ENCODE measurements at regions not wholly inside any gene's neighbourhood (a gene's known extent, or its start where the extent isn't known, plus 50 kb on each side); places are given as distances from the start of the nearest gene placed in this dataset.

DNA sequence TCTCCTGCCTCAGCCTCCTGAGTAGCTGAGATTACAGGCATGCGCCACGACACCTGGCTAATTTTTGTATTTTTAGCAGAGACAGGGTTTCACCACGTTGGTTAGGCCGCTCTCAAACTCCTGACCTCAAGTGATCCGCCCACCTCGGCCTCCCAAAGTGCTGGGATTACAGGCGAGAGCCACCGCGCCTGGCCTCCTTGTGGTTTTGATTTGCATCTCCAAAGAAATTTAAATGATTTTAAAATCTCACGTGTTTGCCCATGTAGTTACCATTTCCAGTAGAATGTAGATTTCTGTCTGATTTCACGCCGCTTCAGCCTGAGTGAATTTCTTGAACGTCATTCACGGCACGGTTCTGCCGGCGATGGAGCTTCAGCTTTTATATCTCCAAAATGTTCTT lies 55.8 kb downstream of the IGF2 start:
- Histone ChIP-seq H2AK5ac (ENCODE audit: low read depth, low read length) (no peak overlapping the region), H3K4me3 (ENCODE audit: insufficient read depth, low read depth, low read length) (no peak overlapping the region), H2AFZ (replicated peaks; ENCODE audit: low read length, poor library complexity) (no peak overlapping the region), H3K56ac (ENCODE audit: extremely low read depth, insufficient read depth, low read length) (no peak overlapping the region), H3K4me2 (ENCODE audit: low read depth, low read length) (no peak overlapping the region), H4K91ac (ENCODE audit: insufficient read depth, low read depth, low read length) (no peak overlapping the region), H2BK20ac (ENCODE audit: low read depth, low read length) (no peak overlapping the region), H3K18ac (ENCODE audit: low read depth, low read length) (no peak overlapping the region), H3K36me3 (ENCODE audit: control insufficient read depth, insufficient read depth, low read length) (no peaks in the 10 kb centered on the region), H3K79me1 (ENCODE audit: low read depth in 1 of 2, low read length in 2 of 2) (no peaks in the 10 kb centered on the region), H4K8ac (ENCODE audit: low read depth in 2 of 2, low read length in 2 of 2) (no peak overlapping the region), H3K27ac (ENCODE audit: insufficient read depth, low read length) (no peak overlapping the region), H4K20me1 (ENCODE audit: insufficient read depth, low read length) (no peaks in the 10 kb centered on the region), H2BK15ac (ENCODE audit: low read depth, low read length) (no peak overlapping the region), H3K14ac (replicated peaks; ENCODE audit: low read depth, low read length) (no peak overlapping the region), H3K4me1 (ENCODE audit: control insufficient read depth, insufficient read depth, low read length) (no peaks in the 10 kb centered on the region), H3K27me3 (ENCODE audit: control insufficient read depth, insufficient read depth, low read length) (no peaks in the 10 kb centered on the region), H3K9me1 (ENCODE audit: insufficient read depth, low read length) (no peaks in the 10 kb centered on the region), H2BK5ac (ENCODE audit: low read depth, low read length, poor library complexity, severe bottlenecking) (no peak overlapping the region), H2AK9ac (replicated peaks; ENCODE audit: low read depth, low read length, poor library complexity) (no peak overlapping the region), H4K5ac (ENCODE audit: low read depth, low read length) (no peak overlapping the region), H2BK120ac (ENCODE audit: low read depth, low read length) (no peak overlapping the region), H3K9me3 (ENCODE audit: control insufficient read depth, insufficient read depth, low read length) (peaks cover 29% of the 10 kb centered on the region), H3K9ac (ENCODE audit: low read depth, low read length) (no peak overlapping the region), H3K23ac (ENCODE audit: low read depth, low read length) (no peak overlapping the region), H3K4ac (ENCODE audit: low read depth, low read length) (no peak overlapping the region)
- ATAC-seq (ENCODE audit: low read depth): no peak
- TF ChIP-seq, protein P1, sequence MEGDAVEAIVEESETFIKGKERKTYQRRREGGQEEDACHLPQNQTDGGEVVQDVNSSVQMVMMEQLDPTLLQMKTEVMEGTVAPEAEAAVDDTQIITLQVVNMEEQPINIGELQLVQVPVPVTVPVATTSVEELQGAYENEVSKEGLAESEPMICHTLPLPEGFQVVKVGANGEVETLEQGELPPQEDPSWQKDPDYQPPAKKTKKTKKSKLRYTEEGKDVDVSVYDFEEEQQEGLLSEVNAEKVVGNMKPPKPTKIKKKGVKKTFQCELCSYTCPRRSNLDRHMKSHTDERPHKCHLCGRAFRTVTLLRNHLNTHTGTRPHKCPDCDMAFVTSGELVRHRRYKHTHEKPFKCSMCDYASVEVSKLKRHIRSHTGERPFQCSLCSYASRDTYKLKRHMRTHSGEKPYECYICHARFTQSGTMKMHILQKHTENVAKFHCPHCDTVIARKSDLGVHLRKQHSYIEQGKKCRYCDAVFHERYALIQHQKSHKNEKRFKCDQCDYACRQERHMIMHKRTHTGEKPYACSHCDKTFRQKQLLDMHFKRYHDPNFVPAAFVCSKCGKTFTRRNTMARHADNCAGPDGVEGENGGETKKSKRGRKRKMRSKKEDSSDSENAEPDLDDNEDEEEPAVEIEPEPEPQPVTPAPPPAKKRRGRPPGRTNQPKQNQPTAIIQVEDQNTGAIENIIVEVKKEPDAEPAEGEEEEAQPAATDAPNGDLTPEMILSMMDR (conservative IDR thresholded peaks at IDR 0.05; ENCODE audit: low read depth, low read length): no peak
- TF ChIP-seq MAFK (IDR thresholded peaks at IDR 0.05; ENCODE audit: low read depth, low read length) (no peak), CHD1 (IDR thresholded peaks at IDR 0.05; ENCODE audit: low read depth, low read length) (no peak)
- BruUV-seq (replicated peaks): no TSS peak
- POLR2A ChIA-PET (ENCODE audit: unreplicated experiment): no interaction called here
- 87% methylated on average over 9 of the region's 17 CpGs; no CpG with 5 or more reads in 1 of the 2 experiments for WGBS, 2 experiments (ENCODE audit: extremely low coverage in 2 of 2, insufficient read length in 1 of 2)
- intact Hi-C loops (cut with micrococcal nuclease) (no loop called here), in situ Hi-C loops (cut with MboI; ENCODE audit: low sequenced_read_pairs) (no loop called here), dilution Hi-C loops (cut with HindIII; ENCODE audit: low sequenced_read_pairs, unreplicated experiment) (no loop called here)
- CTCF ChIA-PET: no interaction called here
- DNase-seq: no peak
